ENCODE measurements at regions not wholly inside any gene's neighbourhood (a gene's known extent, or its start where the extent isn't known, plus 50 kb on each side); places are given as distances from the start of the nearest gene placed in this dataset.

DNA sequence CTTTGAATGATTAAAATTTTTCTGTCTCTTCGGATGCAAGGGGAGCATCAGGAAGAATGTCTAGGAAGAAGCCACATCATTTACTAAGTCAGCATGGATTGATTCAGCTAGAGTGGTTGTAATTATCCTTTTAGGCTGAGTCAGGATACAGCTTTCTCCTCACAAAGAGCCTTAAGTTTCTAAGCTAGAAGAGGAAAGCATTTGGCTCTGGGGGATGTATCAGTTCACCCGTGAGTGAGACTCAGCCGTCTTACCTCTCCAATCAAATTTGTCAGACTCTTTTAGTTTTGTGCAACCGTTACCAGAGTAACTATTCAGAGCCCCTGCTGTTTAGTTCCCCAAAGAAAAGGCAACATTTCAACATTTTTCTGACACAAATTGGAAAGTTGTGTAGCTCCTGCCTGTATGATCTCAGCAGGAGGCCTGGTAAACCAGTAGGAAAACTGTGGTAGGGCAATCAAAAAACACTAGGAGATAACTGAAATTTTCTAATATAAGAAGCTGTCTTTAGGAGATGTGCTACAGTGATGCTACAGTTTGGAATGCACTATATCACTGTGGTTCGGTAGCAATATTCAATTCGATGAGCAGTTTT lies 432.4 kb upstream of the LUZP2 start:
- H3K4me3 ChIP-seq: no peak overlapping the region
- no peak overlapping the region for H3K9ac ChIP-seq
- peak; percentile 18 for DNase-seq
- H4K20me1 ChIP-seq (ENCODE audit: insufficient read depth): no peaks in the 10 kb centered on the region
- H3K27me3 ChIP-seq (replicated peaks; ENCODE audit: insufficient read depth): no peaks in the 10 kb centered on the region
- no peaks in the 10 kb centered on the region for H3K4me1 ChIP-seq (ENCODE audit: insufficient read depth)
- no peaks in the 10 kb centered on the region for H3K36me3 ChIP-seq (ENCODE audit: low read depth)
- WGBS, 2 experiments (ENCODE audit: low coverage in 1 of 2, low lambda C conversion rate in 2 of 2, missing lambda C conversion rate in 2 of 2): 36 to 37% methylated on average over 6 of the region's 6 CpGs
- H3K4me2 ChIP-seq (ENCODE audit: unreplicated experiment): no peak overlapping the region
- peak overlapping the region; percentile 32 for H2AFZ ChIP-seq
- no peaks in the 10 kb centered on the region for H3K9me3 ChIP-seq (ENCODE audit: low read depth)
- TF ChIP-seq EZH2 (IDR thresholded peaks at IDR 0.05; ENCODE audit: insufficient read depth, poor library complexity, severe bottlenecking) (no peak), EZH2phosphoT487 (IDR thresholded peaks at IDR 0.05; ENCODE audit: insufficient read depth, low read depth) (no peak)
- H3K79me2 ChIP-seq (ENCODE audit: insufficient read depth): no peaks in the 10 kb centered on the region
- H3K27ac ChIP-seq: no peak overlapping the region
- in situ Hi-C loops (cut with MboI): no loop called here
- H3K9me2 ChIP-seq (ENCODE audit: insufficient read depth): no peaks in the 10 kb centered on the region
- no peaks in the 10 kb centered on the region for H3F3A ChIP-seq (ENCODE audit: insufficient read depth)

GRCh38 chr11:24068197-24068596 lies 428.7 kb upstream of the LUZP2 start:
- TF ChIP-seq EZH2 (IDR thresholded peaks at IDR 0.05; ENCODE audit: insufficient read depth, poor library complexity, severe bottlenecking) (no peak), EZH2phosphoT487 (IDR thresholded peaks at IDR 0.05; ENCODE audit: insufficient read depth, low read depth) (no peak)
- H3K79me2 ChIP-seq (ENCODE audit: insufficient read depth): no peaks in the 10 kb centered on the region
- no peaks in the 10 kb centered on the region for H3K4me1 ChIP-seq (ENCODE audit: insufficient read depth)
- WGBS, 2 experiments (ENCODE audit: low coverage in 1 of 2, low lambda C conversion rate in 2 of 2, missing lambda C conversion rate in 2 of 2): 39 to 44% methylated on average over 2 of the region's 2 CpGs
- no peak overlapping the region for H3K27ac ChIP-seq
- in situ Hi-C loops (cut with MboI): no loop called here
- no peaks in the 10 kb centered on the region for H3K36me3 ChIP-seq (ENCODE audit: low read depth)
- no peaks in the 10 kb centered on the region for H4K20me1 ChIP-seq (ENCODE audit: insufficient read depth)
- H3K4me2 ChIP-seq (ENCODE audit: unreplicated experiment): no peak overlapping the region
- H3F3A ChIP-seq (ENCODE audit: insufficient read depth): no peaks in the 10 kb centered on the region
- H3K9me2 ChIP-seq (ENCODE audit: insufficient read depth): no peaks in the 10 kb centered on the region
- H3K27me3 ChIP-seq (replicated peaks; ENCODE audit: insufficient read depth): no peaks in the 10 kb centered on the region; the same call in 1 of the 2 replicates
- H3K9me3 ChIP-seq (ENCODE audit: low read depth): no peaks in the 10 kb centered on the region
- H3K9ac ChIP-seq: no peak overlapping the region
- DNase-seq: no peak
- no peak overlapping the region for H3K4me3 ChIP-seq
- H2AFZ ChIP-seq: no peak overlapping the region

GRCh38 chr11:24070435-24070834 lies 426.4 kb upstream of the LUZP2 start:
- Histone ChIP-seq H2AFZ (no peak overlapping the region), H3K36me3 (ENCODE audit: low read depth) (no peaks in the 10 kb centered on the region), H3K4me2 (ENCODE audit: unreplicated experiment) (no peak overlapping the region), H4K20me1 (ENCODE audit: insufficient read depth) (no peaks in the 10 kb centered on the region), H3K27ac (no peak overlapping the region), H3K9me2 (ENCODE audit: insufficient read depth) (no peaks in the 10 kb centered on the region), H3K4me3 (no peak overlapping the region), H3K4me1 (ENCODE audit: insufficient read depth) (no peaks in the 10 kb centered on the region), H3K9me3 (ENCODE audit: low read depth) (no peaks in the 10 kb centered on the region), H3F3A (ENCODE audit: insufficient read depth) (no peaks in the 10 kb centered on the region), H3K79me2 (ENCODE audit: insufficient read depth) (no peaks in the 10 kb centered on the region), H3K27me3 (replicated peaks; ENCODE audit: insufficient read depth) (no peaks in the 10 kb centered on the region; the same call in 1 of the 2 replicates), H3K9ac (no peak overlapping the region)
- in situ Hi-C loops (cut with MboI): no loop called here
- TF ChIP-seq EZH2 (IDR thresholded peaks at IDR 0.05; ENCODE audit: insufficient read depth, poor library complexity, severe bottlenecking) (no peak), EZH2phosphoT487 (IDR thresholded peaks at IDR 0.05; ENCODE audit: insufficient read depth, low read depth) (no peak)
- DNase-seq: no peak
- 61 to 65% methylated on average over 3 of the region's 3 CpGs for WGBS, 2 experiments (ENCODE audit: low coverage in 1 of 2, low lambda C conversion rate in 2 of 2, missing lambda C conversion rate in 2 of 2)

DNA sequence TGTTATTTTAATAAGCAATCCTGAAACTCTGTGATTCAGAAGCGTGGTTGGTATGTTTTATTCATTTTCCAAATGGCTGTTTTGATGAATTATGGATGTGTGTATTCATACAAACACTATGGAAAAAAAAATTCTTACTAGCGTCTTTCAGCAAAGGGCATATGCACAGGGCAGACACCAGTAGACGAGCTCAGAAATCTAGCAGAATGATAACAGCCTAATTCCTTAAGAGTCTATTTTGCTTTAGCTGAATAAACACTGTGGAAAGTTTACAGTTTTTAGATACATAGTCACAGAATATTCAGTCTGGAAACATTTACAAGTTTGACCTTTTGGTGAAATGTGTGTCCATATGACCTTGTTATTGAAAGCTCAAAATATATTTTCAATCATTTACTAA lies 418.8 kb upstream of the LUZP2 start:
- H3K27ac ChIP-seq: no peak overlapping the region
- no peaks in the 10 kb centered on the region for H3F3A ChIP-seq (ENCODE audit: insufficient read depth)
- WGBS, 2 experiments (ENCODE audit: low coverage in 1 of 2, low lambda C conversion rate in 2 of 2, missing lambda C conversion rate in 2 of 2): 61% methylated on average over 3 of the region's 3 CpGs
- no peaks in the 10 kb centered on the region for H3K9me2 ChIP-seq (ENCODE audit: insufficient read depth)
- H3K9me3 ChIP-seq (ENCODE audit: low read depth): no peaks in the 10 kb centered on the region
- TF ChIP-seq EZH2 (IDR thresholded peaks at IDR 0.05; ENCODE audit: insufficient read depth, poor library complexity, severe bottlenecking) (no peak), EZH2phosphoT487 (IDR thresholded peaks at IDR 0.05; ENCODE audit: insufficient read depth, low read depth) (no peak)
- H3K36me3 ChIP-seq (ENCODE audit: low read depth): no peaks in the 10 kb centered on the region
- in situ Hi-C loops (cut with MboI): no loop called here
- H4K20me1 ChIP-seq (ENCODE audit: insufficient read depth): no peaks in the 10 kb centered on the region
- H3K9ac ChIP-seq: no peak overlapping the region
- H3K27me3 ChIP-seq (replicated peaks; ENCODE audit: insufficient read depth): no peaks in the 10 kb centered on the region
- no peaks in the 10 kb centered on the region for H3K79me2 ChIP-seq (ENCODE audit: insufficient read depth)
- H3K4me1 ChIP-seq (ENCODE audit: insufficient read depth): no peaks in the 10 kb centered on the region
- no peak overlapping the region for H3K4me2 ChIP-seq (ENCODE audit: unreplicated experiment)
- H3K4me3 ChIP-seq: no peak overlapping the region
- DNase-seq: no peak
- no peak overlapping the region for H2AFZ ChIP-seq

DNA sequence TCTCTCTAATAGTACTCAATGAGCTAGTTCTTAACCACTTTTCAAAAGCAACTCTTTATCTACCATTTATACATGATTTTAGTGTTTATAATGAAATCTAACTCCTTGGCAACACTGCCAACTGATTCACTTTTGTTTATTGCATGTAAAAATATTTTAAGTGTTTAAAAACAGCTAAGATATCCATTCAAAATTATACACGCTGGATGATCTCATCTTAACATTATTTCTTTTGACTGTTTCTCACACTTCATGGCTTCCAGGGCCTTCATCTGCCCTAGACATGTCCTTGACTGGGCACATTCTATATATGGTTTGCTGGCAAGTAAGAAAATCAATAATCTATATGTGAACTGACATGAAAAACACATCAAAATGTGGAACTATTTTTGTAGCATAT lies 414.6 kb upstream of the LUZP2 start:
- DNase-seq: no peak
- Histone ChIP-seq H3K27me3 (replicated peaks; ENCODE audit: insufficient read depth) (no peaks in the 10 kb centered on the region), H3K9ac (no peak overlapping the region), H3K79me2 (ENCODE audit: insufficient read depth) (no peaks in the 10 kb centered on the region), H3F3A (ENCODE audit: insufficient read depth) (no peaks in the 10 kb centered on the region), H4K20me1 (ENCODE audit: insufficient read depth) (no peaks in the 10 kb centered on the region), H3K27ac (no peak overlapping the region), H3K4me2 (ENCODE audit: unreplicated experiment) (no peak overlapping the region), H2AFZ (no peak overlapping the region), H3K9me3 (ENCODE audit: low read depth) (no peaks in the 10 kb centered on the region), H3K4me1 (ENCODE audit: insufficient read depth) (no peaks in the 10 kb centered on the region), H3K36me3 (ENCODE audit: low read depth) (no peaks in the 10 kb centered on the region), H3K9me2 (ENCODE audit: insufficient read depth) (no peaks in the 10 kb centered on the region), H3K4me3 (no peak overlapping the region)
- 68% methylated on average over 1 of the region's 1 CpG for WGBS, 2 experiments (ENCODE audit: low coverage in 1 of 2, low lambda C conversion rate in 2 of 2, missing lambda C conversion rate in 2 of 2)
- TF ChIP-seq EZH2phosphoT487 (IDR thresholded peaks at IDR 0.05; ENCODE audit: insufficient read depth, low read depth) (no peak), EZH2 (IDR thresholded peaks at IDR 0.05; ENCODE audit: insufficient read depth, poor library complexity, severe bottlenecking) (no peak)
- in situ Hi-C loops (cut with MboI): no loop called here

Measured in GM23248 (cell line).